ENCODE measurements at regions not wholly inside any gene's neighbourhood (a gene's known extent, or its start where the extent isn't known, plus 50 kb on each side); places are given as distances from the start of the nearest gene placed in this dataset.

GRCh38 chr2:21376864-21377263 lies 253.1 kb downstream of the TDRD15 start:
- no peak for TF ChIP-seq CTCF (IDR thresholded peaks at IDR 0.05)
- no peak for TF ChIP-seq POLR2A (IDR thresholded peaks at IDR 0.05)

Measured in testis (tissue), 2 donors.